ENCODE measurements at regions not wholly inside any gene's neighbourhood (a gene's known extent, or its start where the extent isn't known, plus 50 kb on each side); places are given as distances from the start of the nearest gene placed in this dataset.
A peak's percentile ranks its signal among the peaks of the same experiment; 100 is the strongest.
"Not testable (repeated sequence)": the region's sequence is repeated elsewhere in the genome, so short reads cannot be mapped to it uniquely, and the experiment has no call there.

DNA sequence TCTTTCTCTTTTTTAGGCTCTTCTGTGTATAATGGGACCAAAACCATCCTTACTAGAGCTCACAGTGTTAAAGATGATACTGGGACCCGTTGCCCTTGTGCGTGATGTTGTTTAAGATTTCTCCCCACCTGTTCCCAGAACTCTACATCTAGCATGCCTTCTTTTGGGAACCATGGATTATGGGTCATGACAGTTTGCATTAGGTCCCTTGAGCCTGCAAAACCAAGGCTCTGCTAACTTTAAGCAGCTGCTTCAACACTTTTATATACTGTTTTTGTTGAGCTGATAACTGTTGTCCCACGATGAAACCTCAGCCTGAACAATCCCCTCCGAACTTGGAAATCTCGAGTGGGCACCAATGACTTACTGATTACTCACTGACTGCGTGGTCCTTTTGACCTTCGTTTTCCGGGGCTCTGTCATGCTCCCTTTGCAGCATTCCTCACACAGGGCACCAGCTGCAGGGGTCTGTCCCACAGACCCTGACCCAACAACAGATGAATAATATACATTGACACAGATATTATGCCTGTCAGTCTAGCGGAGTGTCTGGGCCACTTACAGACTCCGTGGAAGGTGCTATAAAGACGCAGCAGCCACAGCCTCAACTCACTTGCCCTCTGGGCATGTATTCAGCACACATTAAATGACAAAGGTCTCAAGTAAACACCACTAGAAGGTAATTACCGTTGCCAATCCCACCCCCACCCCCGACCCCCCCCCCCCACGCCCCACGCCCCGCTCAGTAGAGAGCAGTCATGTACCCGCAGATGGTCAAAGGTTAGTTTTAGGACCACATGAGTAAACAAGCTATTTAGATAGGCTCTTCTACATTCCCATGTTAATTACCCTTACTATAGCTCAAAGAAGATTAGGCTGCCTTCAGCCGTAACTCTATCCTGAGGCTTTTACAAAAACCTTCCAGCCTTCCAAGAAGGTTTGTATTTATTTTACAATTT lies 162.0 kb upstream of the WDFY3 start:
- H3K9ac ChIP-seq (ENCODE audit: low read length) = no peak overlapping the region
- no peak for DNase-seq (ENCODE audit: low read depth)
- TF ChIP-seq, protein P1, sequence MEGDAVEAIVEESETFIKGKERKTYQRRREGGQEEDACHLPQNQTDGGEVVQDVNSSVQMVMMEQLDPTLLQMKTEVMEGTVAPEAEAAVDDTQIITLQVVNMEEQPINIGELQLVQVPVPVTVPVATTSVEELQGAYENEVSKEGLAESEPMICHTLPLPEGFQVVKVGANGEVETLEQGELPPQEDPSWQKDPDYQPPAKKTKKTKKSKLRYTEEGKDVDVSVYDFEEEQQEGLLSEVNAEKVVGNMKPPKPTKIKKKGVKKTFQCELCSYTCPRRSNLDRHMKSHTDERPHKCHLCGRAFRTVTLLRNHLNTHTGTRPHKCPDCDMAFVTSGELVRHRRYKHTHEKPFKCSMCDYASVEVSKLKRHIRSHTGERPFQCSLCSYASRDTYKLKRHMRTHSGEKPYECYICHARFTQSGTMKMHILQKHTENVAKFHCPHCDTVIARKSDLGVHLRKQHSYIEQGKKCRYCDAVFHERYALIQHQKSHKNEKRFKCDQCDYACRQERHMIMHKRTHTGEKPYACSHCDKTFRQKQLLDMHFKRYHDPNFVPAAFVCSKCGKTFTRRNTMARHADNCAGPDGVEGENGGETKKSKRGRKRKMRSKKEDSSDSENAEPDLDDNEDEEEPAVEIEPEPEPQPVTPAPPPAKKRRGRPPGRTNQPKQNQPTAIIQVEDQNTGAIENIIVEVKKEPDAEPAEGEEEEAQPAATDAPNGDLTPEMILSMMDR (IDR thresholded peaks at IDR 0.05; ENCODE audit: insufficient read depth, low read depth, low read length) = no peak
- TF ChIP-seq EZH2 (IDR thresholded peaks at IDR 0.05; ENCODE audit: insufficient read depth, low read length) = no peak
- Mint-ChIP-seq H3K27me3 (ENCODE audit: low read depth, unreplicated experiment) (no peaks in the 10 kb centered on the region), H3K9me3 (ENCODE audit: unreplicated experiment) (no peaks in the 10 kb centered on the region), H3K4me1 (ENCODE audit: low read depth, unreplicated experiment) (no peaks in the 10 kb centered on the region), H3K36me3 (ENCODE audit: low read depth, unreplicated experiment) (peaks cover 2% of the 10 kb centered on the region), H3K27ac (ENCODE audit: unreplicated experiment) (no peak overlapping the region), H3K4me3 (ENCODE audit: unreplicated experiment) (no peak overlapping the region)
- H3K36me3 ChIP-seq (ENCODE audit: insufficient read depth, low read length) = no peaks in the 10 kb centered on the region
- FAIRE-seq = peak; percentile 55
- no peak overlapping the region for H3K4me2 ChIP-seq (ENCODE audit: low read length)
- no peaks in the 10 kb centered on the region for H3K9me3 ChIP-seq (ENCODE audit: insufficient read depth, low read depth, low read length)
- H3K79me2 ChIP-seq (ENCODE audit: insufficient read depth, low read length) = no peaks in the 10 kb centered on the region
- no peak overlapping the region for H2AFZ ChIP-seq (ENCODE audit: low read depth, low read length)
- no peaks in the 10 kb centered on the region for H4K20me1 ChIP-seq (ENCODE audit: insufficient read depth, low read length)
- no peak overlapping the region for H3K4me3 ChIP-seq (ENCODE audit: insufficient read depth, low read depth, low read length)
- H3K27ac ChIP-seq (ENCODE audit: low read depth, low read length) = no peak overlapping the region
- no peaks in the 10 kb centered on the region for H3K27me3 ChIP-seq (ENCODE audit: insufficient read depth, low read length)
- no peaks in the 10 kb centered on the region for H3K4me1 ChIP-seq (ENCODE audit: insufficient read depth, low read length)

- not testable (repeated sequence) for H3K4me3 ChIP-seq (ENCODE audit: insufficient read depth, low read depth, low read length); H3K4me1 Mint-ChIP-seq (ENCODE audit: low read depth, unreplicated experiment); H3K9me3 Mint-ChIP-seq (ENCODE audit: unreplicated experiment); FAIRE-seq; H3K9me3 ChIP-seq (ENCODE audit: insufficient read depth, low read depth, low read length); H3K27me3 Mint-ChIP-seq (ENCODE audit: low read depth, unreplicated experiment); H3K79me2 ChIP-seq (ENCODE audit: insufficient read depth, low read length); H4K20me1 ChIP-seq (ENCODE audit: insufficient read depth, low read length); H3K9ac ChIP-seq (ENCODE audit: low read length); H3K36me3 ChIP-seq (ENCODE audit: insufficient read depth, low read length); H3K4me2 ChIP-seq (ENCODE audit: low read length); H3K4me3 Mint-ChIP-seq (ENCODE audit: unreplicated experiment); DNase-seq (ENCODE audit: low read depth); H3K27ac ChIP-seq (ENCODE audit: low read depth, low read length); H3K36me3 Mint-ChIP-seq (ENCODE audit: low read depth, unreplicated experiment); H3K27me3 ChIP-seq (ENCODE audit: insufficient read depth, low read length); H3K27ac Mint-ChIP-seq (ENCODE audit: unreplicated experiment); H3K4me1 ChIP-seq (ENCODE audit: insufficient read depth, low read length); H2AFZ ChIP-seq (ENCODE audit: low read depth, low read length)
These were observed 163.1 kb upstream of the WDFY3 start for GRCh38 chr4:85129354-85130125.

DNA sequence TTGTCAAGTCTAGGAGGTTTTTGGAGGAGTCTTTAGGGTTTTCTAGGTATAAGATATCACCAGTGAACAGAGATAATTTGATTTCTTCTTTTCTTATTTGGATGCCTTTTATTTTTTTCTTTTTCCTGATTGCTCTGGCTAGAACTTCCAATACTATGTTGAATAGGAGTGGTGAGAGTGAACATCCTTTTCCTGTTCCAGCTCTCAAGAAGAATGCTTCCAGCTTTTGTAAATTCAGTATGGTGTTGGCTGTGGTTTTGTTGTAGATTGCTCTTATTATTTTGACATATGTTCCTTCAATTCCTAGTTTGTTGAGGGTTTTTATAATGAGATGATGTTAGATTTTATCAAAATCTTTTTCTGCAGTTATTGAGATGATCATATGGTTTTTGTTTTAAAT lies 165.6 kb upstream of the WDFY3 start:
- Mint-ChIP-seq H3K27me3 (ENCODE audit: low read depth, unreplicated experiment) (no peaks in the 10 kb centered on the region), H3K9me3 (ENCODE audit: unreplicated experiment) (peaks cover under 1% of the 10 kb centered on the region), H3K4me3 (ENCODE audit: unreplicated experiment) (no peak overlapping the region), H3K4me1 (ENCODE audit: low read depth, unreplicated experiment) (no peaks in the 10 kb centered on the region), H3K36me3 (ENCODE audit: low read depth, unreplicated experiment) (peaks cover 2% of the 10 kb centered on the region), H3K27ac (ENCODE audit: unreplicated experiment) (no peak overlapping the region)
- DNase-seq (ENCODE audit: low read depth) = no peak
- no peaks in the 10 kb centered on the region for H4K20me1 ChIP-seq (ENCODE audit: insufficient read depth, low read length)
- no peaks in the 10 kb centered on the region for H3K9me3 ChIP-seq (ENCODE audit: insufficient read depth, low read depth, low read length)
- H2AFZ ChIP-seq (ENCODE audit: low read depth, low read length) = no peak overlapping the region
- H3K4me2 ChIP-seq (ENCODE audit: low read length) = no peak overlapping the region
- no peaks in the 10 kb centered on the region for H3K79me2 ChIP-seq (ENCODE audit: insufficient read depth, low read length)
- H3K27ac ChIP-seq (ENCODE audit: low read depth, low read length) = no peak overlapping the region
- H3K27me3 ChIP-seq (ENCODE audit: insufficient read depth, low read length) = no peaks in the 10 kb centered on the region
- no peak for FAIRE-seq
- H3K4me3 ChIP-seq (ENCODE audit: insufficient read depth, low read depth, low read length) = no peak overlapping the region
- H3K4me1 ChIP-seq (ENCODE audit: insufficient read depth, low read length) = no peaks in the 10 kb centered on the region
- no peak overlapping the region for H3K9ac ChIP-seq (ENCODE audit: low read length)
- no peaks in the 10 kb centered on the region for H3K36me3 ChIP-seq (ENCODE audit: insufficient read depth, low read length)
- no peak for TF ChIP-seq EZH2 (IDR thresholded peaks at IDR 0.05; ENCODE audit: insufficient read depth, low read length)
- TF ChIP-seq, protein P1 (IDR thresholded peaks at IDR 0.05; ENCODE audit: insufficient read depth, low read depth, low read length) = no peak
